Adrenal gland (tissue), 9 donors: ENCODE measurements at regions not wholly inside any gene's neighbourhood (a gene's known extent, or its start where the extent isn't known, plus 50 kb on each side); places are given as distances from the start of the nearest gene placed in this dataset.
A peak's percentile ranks its signal among the peaks of the same experiment; 100 is the strongest.

ENCODE experiments used
- DNase-seq, 7 donors: peaks; one replicate each; pipeline ENCODE4 v3.0.0-alpha.2; 2019 to 2020
- H3K27ac ChIP-seq, 5 donors: fragments of 200-600 bp; sonication (generic) in 4 of 5; 1 replicate in 3 of 5; 2 replicates in 2 of 5; pipeline versions ENCODE4 v1.5.1 to v1.8.0; 2016 to 2020; ENCODE audit warnings: mild to moderate bottlenecking in 1 of 5
- H3K27me3 ChIP-seq: fragments of 200-600 bp; 2 replicates; pipeline ENCODE4 v1.8.0; 2021
- H3K36me3 ChIP-seq, 2 donors: fragments of 200-600 bp; replicated peaks in 1 of 2; 1 replicate in 1 of 2; 2 replicates in 1 of 2; pipeline versions ENCODE4 v1.5.1 to v1.8.0; 2018 to 2022
- H3K4me1 ChIP-seq, 2 donors: fragments of 200-600 bp; replicated peaks in 1 of 2; 1 replicate in 1 of 2; 2 replicates in 1 of 2; pipeline versions ENCODE4 v1.5.1 to v1.8.0; 2018 to 2021
- H3K4me3 ChIP-seq, 4 donors: fragments of 200-600 bp; sonication (generic) in 3 of 4; one replicate each; pipeline ENCODE4 v1.5.1; 2016 to 2018
- H3K9me3 ChIP-seq, 3 donors: fragments of 200-600 bp; sonication (generic) in 1 of 3; replicated peaks in 1 of 3; 1 replicate in 2 of 3; 2 replicates in 1 of 3; pipeline versions ENCODE4 v1.5.1 to v1.8.0; 2016 to 2021
- CTCF ChIP-seq, 6 experiments: fragments of 450-650 bp in 4 of 6; fragments of 200-600 bp in 2 of 6; sonication (generic) in 1 of 6; IDR thresholded peaks; 1 replicate in 5 of 6; 2 replicates in 1 of 6; pipeline versions ENCODE4 v1.5.1 to v1.8.0; 2016 to 2021; ENCODE audit warnings: antibody characterized with exemption in 6 of 6, mild to moderate bottlenecking in 2 of 6, moderate library complexity in 1 of 6
- POLR2A ChIP-seq, 2 donors: fragments of 450-650 bp; IDR thresholded peaks; one replicate each; pipeline ENCODE4 v1.6.1; 2017; ENCODE audit warnings: antibody characterized with exemption in 2 of 2, mild to moderate bottlenecking in 2 of 2, moderate library complexity in 1 of 2
- WGBS, 4 donors: extraction: QIAGEN DNeasy Blood & Tissue Kit in 2 of 4; methylation state at CpG; one replicate each; pipeline versions ENCODE4 v1.1.5 to v1.1.7; 2013 to 2017; 5-methylcytosine and 5-hydroxymethylcytosine counted together
- intact Hi-C, 2 donors: fragments of 100-400 bp; cut with DNase I; formaldehyde crosslinking; loops; one replicate each; pipeline versions ENCODE4 v1.14.1 to v1.15.0; 2022 to 2023
- donor health status: healthy with polysubstance abuse.
- donor health status: Bipolar disorder and iron deficiency.
- donor health status: DM: yes; HTN: yes; CAD: no.
- donor health status: DM: no; HTN: no; CAD: no.
- donor health status: DM: no; HTN: no; CAD: no.

- H3K27me3 ChIP-seq = no peaks in the 10 kb centered on the region
- no peaks in the 10 kb centered on the region for H3K9me3 ChIP-seq
- no peaks in the 10 kb centered on the region for H3K36me3 ChIP-seq
- H3K4me3 ChIP-seq = no peak overlapping the region
- H3K4me1 ChIP-seq = no peaks in the 10 kb centered on the region
- 91 to 97% (median 93%) methylated on average over 3 of the region's 3 CpGs for WGBS, 4 donors
- intact Hi-C loops = no loop called here
- no peak for DNase-seq
- no peak overlapping the region for H3K27ac ChIP-seq
- no peak for TF ChIP-seq POLR2A (IDR thresholded peaks at IDR 0.05)
These were observed 125.3 kb downstream of the LTN1 start for GRCh38 chr21:28867401-28867800.

- TF ChIP-seq POLR2A (IDR thresholded peaks at IDR 0.05) (no peak), CTCF (IDR thresholded peaks at IDR 0.05) (no peak)
- H3K9me3 ChIP-seq = no peaks in the 10 kb centered on the region
- H3K4me1 ChIP-seq = no peaks in the 10 kb centered on the region
- intact Hi-C loops = no loop called here
- 76 to 91% (median 87%) methylated on average over 5 of the region's 5 CpGs for WGBS, 4 donors
- no peaks in the 10 kb centered on the region for H3K27me3 ChIP-seq
- no peak overlapping the region for H3K27ac ChIP-seq
- H3K36me3 ChIP-seq = no peaks in the 10 kb centered on the region
- peak in 1 of 7 donors; percentile 16 for DNase-seq
- H3K4me3 ChIP-seq = no peak overlapping the region
These were observed 127.0 kb downstream of the LTN1 start for GRCh38 chr21:28865488-28866186.

GRCh38 chr21:28858424-28858823 lies 134.3 kb downstream of the LTN1 start:
- no peak for DNase-seq
- Histone ChIP-seq H3K4me3 (no peak overlapping the region), H3K4me1 (no peaks in the 10 kb centered on the region), H3K27ac (no peak overlapping the region), H3K36me3 (no peaks in the 10 kb centered on the region), H3K27me3 (no peaks in the 10 kb centered on the region), H3K9me3 (no peaks in the 10 kb centered on the region)
- TF ChIP-seq POLR2A (IDR thresholded peaks at IDR 0.05) = no peak
- TF ChIP-seq CTCF (IDR thresholded peaks at IDR 0.05) = no peak
- intact Hi-C loops = no loop called here
- WGBS, 4 donors = 71 to 85% (median 75%) methylated on average over 3 of the region's 3 CpGs

- Histone ChIP-seq H3K27ac (no peak overlapping the region), H3K36me3 (no peaks in the 10 kb centered on the region), H3K27me3 (no peaks in the 10 kb centered on the region), H3K9me3 (no peaks in the 10 kb centered on the region), H3K4me3 (no peak overlapping the region), H3K4me1 (no peaks in the 10 kb centered on the region)
- 68 to 79% (median 74%) methylated on average over 2 of the region's 2 CpGs for WGBS, 4 donors
- TF ChIP-seq POLR2A (IDR thresholded peaks at IDR 0.05) = no peak
- TF ChIP-seq CTCF (IDR thresholded peaks at IDR 0.05) = no peak
- no peak for DNase-seq
- intact Hi-C loops = no loop called here
These were observed 134.9 kb downstream of the LTN1 start for GRCh38 chr21:28857752-28858151.
